Prostate gland (tissue), 2 donors: ENCODE measurements at regions not wholly inside any gene's neighbourhood (a gene's known extent, or its start where the extent isn't known, plus 50 kb on each side); places are given as distances from the start of the nearest gene placed in this dataset.

Source experiments
- DNase-seq: peaks from one replicate; pipeline ENCODE4 v3.0.0-alpha.2; 2019; ENCODE audit warnings: low spot score
- H3K27ac ChIP-seq, 2 donors: fragments of 200-600 bp; sonication (generic); 2 replicates each; pipeline ENCODE4 v1.5.1; 2017 to 2019
- H3K27me3 ChIP-seq: fragments of 200-600 bp; sonication (generic); replicated peaks from 2 replicates; pipeline ENCODE4 v1.5.1; 2019; ENCODE audit not compliant: insufficient read depth
- H3K36me3 ChIP-seq, 2 donors: fragments of 200-600 bp; sonication (generic); 1 replicate in 1 of 2; 2 replicates in 1 of 2; pipeline versions ENCODE4 v1.5.1 to v1.8.1; 2017 to 2019
- H3K4me1 ChIP-seq: fragments of 200-600 bp; sonication (generic); replicated peaks from 2 replicates; pipeline ENCODE4 v1.5.1; 2019
- H3K4me3 ChIP-seq, 2 donors: fragments of 200-600 bp; sonication (generic); 2 replicates each; pipeline ENCODE4 v1.5.1; 2017 to 2019
- H3K9me3 ChIP-seq: fragments of 200-600 bp; sonication (generic); 2 replicates; pipeline ENCODE4 v1.5.1; 2017
- CTCF ChIP-seq, 4 experiments: fragments of 200-600 bp in 2 of 4; fragments of 450-650 bp in 2 of 4; sonication (generic) in 2 of 4; IDR thresholded peaks; 1 replicate in 3 of 4; 2 replicates in 1 of 4; pipeline ENCODE4 v1.5.1; 2016 to 2019; ENCODE audit warnings: antibody characterized with exemption in 4 of 4, mild to moderate bottlenecking in 2 of 4, moderate library complexity in 2 of 4
- POLR2A ChIP-seq: fragments of 450-650 bp; IDR thresholded peaks from one replicate; pipeline ENCODE4 v1.6.1; 2016; ENCODE audit warnings: antibody characterized with exemption, mild to moderate bottlenecking
- POLR2AphosphoS5 ChIP-seq: sonication (generic); formaldehyde crosslinking; IDR thresholded peaks from one replicate; pipeline ENCODE4 v1.6.1; 2017; ENCODE audit warnings: antibody characterized with exemption
- WGBS: methylation state at CpG from one replicate; pipeline ENCODE4 v1.1.5; 2018; 5-methylcytosine and 5-hydroxymethylcytosine counted together
- intact Hi-C: fragments of 100-400 bp; cut with DNase I; formaldehyde crosslinking; loops from one replicate; pipeline ENCODE4 v1.14.2; 2022

- Histone ChIP-seq H3K4me3 (no peak overlapping the region), H3K27me3 (no peaks in the 10 kb centered on the region), H3K36me3 (no peaks in the 10 kb centered on the region), H3K9me3 (no peaks in the 10 kb centered on the region), H3K27ac (no peak overlapping the region), H3K4me1 (no peaks in the 10 kb centered on the region)
- no peak for DNase-seq
- intact Hi-C loops = no loop called here
- TF ChIP-seq POLR2A (no peak), CTCF (IDR thresholded peaks at IDR 0.05) (no peak), POLR2AphosphoS5 (no peak)
- 98% methylated on average over 2 of the region's 2 CpGs for whole genome bisulfite sequencing
These were observed 239.7 kb downstream of the PTPRC start for GRCh38 chr1:198878566-198878965.

GRCh38 chr1:198879711-198880306 is 241.0 kb downstream of the PTPRC start:
- intact Hi-C loops = no loop called here
- Histone ChIP-seq H3K27me3 (no peaks in the 10 kb centered on the region), H3K4me1 (no peaks in the 10 kb centered on the region), H3K36me3 (no peaks in the 10 kb centered on the region), H3K27ac (no peak overlapping the region), H3K4me3 (no peak overlapping the region), H3K9me3 (no peaks in the 10 kb centered on the region)
- DNase-seq = no peak
- WGBS = 92% methylated on average over 5 of the region's 5 CpGs
- no peak for TF ChIP-seq CTCF (IDR thresholded peaks at IDR 0.05)
- TF ChIP-seq POLR2AphosphoS5 = no peak
- TF ChIP-seq POLR2A = no peak

GRCh38 chr1:198880397-198880796 is 241.6 kb downstream of the PTPRC start:
- Histone ChIP-seq H3K27ac (no peak overlapping the region), H3K4me1 (no peaks in the 10 kb centered on the region), H3K27me3 (no peaks in the 10 kb centered on the region), H3K9me3 (no peaks in the 10 kb centered on the region), H3K4me3 (no peak overlapping the region), H3K36me3 (no peaks in the 10 kb centered on the region)
- 97% methylated on average over 2 of the region's 2 CpGs for WGBS
- intact Hi-C loops = no loop called here
- TF ChIP-seq POLR2A (no peak), POLR2AphosphoS5 (no peak), CTCF (IDR thresholded peaks at IDR 0.05) (no peak)
- DNase-seq = no peak

GRCh38 chr1:198880818-198881597 is 242.2 kb downstream of the PTPRC start:
- no peaks in the 10 kb centered on the region for H3K9me3 ChIP-seq
- intact Hi-C loops = no loop called here
- TF ChIP-seq POLR2A (no peak), CTCF (IDR thresholded peaks at IDR 0.05) (no peak), POLR2AphosphoS5 (no peak)
- WGBS = 92% methylated on average over 4 of the region's 4 CpGs
- no peaks in the 10 kb centered on the region for H3K4me1 ChIP-seq
- DNase-seq = no peak
- H3K27me3 ChIP-seq = no peaks in the 10 kb centered on the region
- no peaks in the 10 kb centered on the region for H3K36me3 ChIP-seq
- no peak overlapping the region for H3K4me3 ChIP-seq
- no peak overlapping the region for H3K27ac ChIP-seq

- Histone ChIP-seq H3K4me3 (no peak overlapping the region), H3K4me1 (no peaks in the 10 kb centered on the region), H3K36me3 (no peaks in the 10 kb centered on the region), H3K9me3 (no peaks in the 10 kb centered on the region), H3K27ac (no peak overlapping the region), H3K27me3 (no peaks in the 10 kb centered on the region)
- TF ChIP-seq CTCF (IDR thresholded peaks at IDR 0.05) = no peak
- TF ChIP-seq POLR2A = no peak
- no peak for TF ChIP-seq POLR2AphosphoS5
- intact Hi-C loops = no loop called here
- DNase-seq = no peak
These were observed 244.3 kb downstream of the PTPRC start for GRCh38 chr1:198883184-198883583.
